ENCODE measurements at regions not wholly inside any gene's neighbourhood (a gene's known extent, or its start where the extent isn't known, plus 50 kb on each side); places are given as distances from the start of the nearest gene placed in this dataset.

DNA sequence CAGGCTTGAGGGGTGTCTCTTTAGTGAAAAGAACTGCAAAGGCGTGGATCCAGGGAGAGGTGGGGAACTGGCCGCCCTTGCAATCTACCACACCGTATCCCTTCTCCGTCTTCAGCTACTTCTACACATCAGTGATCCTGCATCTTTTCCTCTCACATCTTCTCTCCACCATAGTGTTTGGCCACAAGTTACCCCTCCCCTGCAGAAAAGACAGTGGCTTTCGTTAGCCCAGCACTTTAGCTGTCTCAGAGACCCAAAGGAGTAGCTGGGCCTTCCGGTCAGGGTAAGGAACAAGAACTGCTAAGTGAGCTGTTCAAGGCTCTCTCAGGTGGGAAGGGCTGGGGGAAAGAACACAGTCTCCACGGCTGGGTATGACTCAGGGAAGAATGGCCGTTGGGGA lies 158.4 kb downstream of the NDUFA12 start:
- Histone ChIP-seq H3K79me2 (ENCODE audit: control insufficient read depth, insufficient read depth, low read length) (no peaks in the 10 kb centered on the region), H2AFZ (ENCODE audit: low read depth, low read length) (no peak overlapping the region), H3K4me1 (ENCODE audit: control insufficient read depth, extremely low read depth, insufficient read depth, low read length) (no peaks in the 10 kb centered on the region), H3K9ac (replicated peaks; ENCODE audit: extremely low read depth, insufficient read depth, low read length) (no peak overlapping the region), H3K36me3 (ENCODE audit: control insufficient read depth in 2 of 2, extremely low read depth in 1 of 2, insufficient read depth in 2 of 2, low read length in 2 of 2) (no peaks in the 10 kb centered on the region), H3K4me3 (replicated peaks in 1 of 3; ENCODE audit: insufficient read depth in 1 of 3, low read depth in 1 of 3, low read length in 3 of 3) (no peak overlapping the region), H3K9me1 (replicated peaks; ENCODE audit: control insufficient read depth, extremely low read depth, insufficient read depth, low read length) (no peaks in the 10 kb centered on the region), H3K27ac (ENCODE audit: insufficient read depth, low read depth, low read length) (no peak overlapping the region), H3K4me2 (ENCODE audit: insufficient read depth, low read length) (no peak overlapping the region), H3K9me3 (replicated peaks; ENCODE audit: control insufficient read depth, insufficient read depth, low read length) (no peaks in the 10 kb centered on the region), H3K27me3 (ENCODE audit: control insufficient read depth in 2 of 2, insufficient read depth in 2 of 2, low read length in 2 of 2) (peaks cover 6 to 14% of the 10 kb centered on the region in 2 experiments), H4K20me1 (replicated peaks; ENCODE audit: control insufficient read depth, extremely low read depth, insufficient read depth, low read length) (no peaks in the 10 kb centered on the region)
- no TSS peak for BruUV-seq (replicated peaks)
- intact Hi-C loops (cut with micrococcal nuclease): no loop called here
- TF ChIP-seq, protein P1, sequence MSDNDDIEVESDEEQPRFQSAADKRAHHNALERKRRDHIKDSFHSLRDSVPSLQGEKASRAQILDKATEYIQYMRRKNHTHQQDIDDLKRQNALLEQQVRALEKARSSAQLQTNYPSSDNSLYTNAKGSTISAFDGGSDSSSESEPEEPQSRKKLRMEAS (IDR thresholded peaks at IDR 0.05; ENCODE audit: insufficient read depth, insufficient read length): no peak
- TF ChIP-seq POLR2A (IDR thresholded peaks at IDR 0.05; ENCODE audit: low read depth, low read length) (no peak), JUN (IDR thresholded peaks at IDR 0.05; ENCODE audit: borderline replicate concordance, insufficient read depth, insufficient read length, low read depth) (no peak), POLR2AphosphoS5 (IDR thresholded peaks at IDR 0.05; ENCODE audit: insufficient read depth, low read depth, low read length) (no peak), CTCF (IDR thresholded peaks at IDR 0.05; ENCODE audit: extremely low read depth in 1 of 2, insufficient read depth in 1 of 2, low read depth in 1 of 2, low read length in 2 of 2) (no peak), GATA2 (IDR thresholded peaks at IDR 0.05; ENCODE audit: insufficient read depth, insufficient read length, low read depth, low read length) (no peak), EZH2 (IDR thresholded peaks at IDR 0.05; ENCODE audit: borderline replicate concordance, low read depth, low read length, severe bottlenecking) (no peak), FOS (IDR thresholded peaks at IDR 0.05; ENCODE audit: borderline replicate concordance, insufficient read depth, low read length) (no peak), MYC (IDR thresholded peaks at IDR 0.05; ENCODE audit: low read depth, low read length) (no peak)
- ChIA-PET POLR2A (no interaction called here), CTCF (no interaction called here)
- dilution Hi-C loops (cut with MboI; ENCODE audit: extremely low pct_ligation_motif_present, low sequenced_read_pairs): no loop called here
- FAIRE-seq: no peak
- DNase-seq (ENCODE audit: low read depth, low spot score): no peak
